GM12891 (cell line): ENCODE measurements at regions not wholly inside any gene's neighbourhood (a gene's known extent, or its start where the extent isn't known, plus 50 kb on each side); places are given as distances from the start of the nearest gene placed in this dataset.
"Not testable (repeated sequence)": the region's sequence is repeated elsewhere in the genome, so short reads cannot be mapped to it uniquely, and the experiment has no call there.

Experiments used
- DNase-seq: peaks from one replicate; pipeline ENCODE4 v3.0.0; 2011; ENCODE audit warnings: low spot score; ENCODE audit not compliant: insufficient read length
- FAIRE-seq: peaks from 2 replicates; lab custom pipeline; 2011; peaks lifted over from hg19 to GRCh38; lab: Jason Lieb, UNC

DNA sequence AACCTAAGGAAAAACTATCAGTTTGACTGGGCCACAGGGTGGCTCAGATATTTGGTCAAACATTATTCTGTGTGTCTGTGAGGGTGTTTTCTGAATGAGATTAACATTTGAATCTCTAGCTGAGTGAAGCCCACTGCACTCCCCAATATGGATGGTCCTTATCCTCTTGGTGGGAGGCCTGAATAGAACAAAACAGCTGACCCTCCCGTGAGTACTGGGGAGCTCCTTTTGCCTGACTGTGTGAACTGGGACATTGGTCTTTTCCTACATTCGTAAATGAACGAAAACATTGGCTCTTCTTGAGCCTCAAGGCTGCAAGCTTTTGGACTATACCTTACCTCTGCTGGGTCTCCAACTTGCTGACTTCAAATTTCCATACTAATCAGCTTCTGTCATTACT, 134.2 kb downstream of the SPATA31A6 start:
- not testable (repeated sequence) for FAIRE-seq, DNase-seq

DNA sequence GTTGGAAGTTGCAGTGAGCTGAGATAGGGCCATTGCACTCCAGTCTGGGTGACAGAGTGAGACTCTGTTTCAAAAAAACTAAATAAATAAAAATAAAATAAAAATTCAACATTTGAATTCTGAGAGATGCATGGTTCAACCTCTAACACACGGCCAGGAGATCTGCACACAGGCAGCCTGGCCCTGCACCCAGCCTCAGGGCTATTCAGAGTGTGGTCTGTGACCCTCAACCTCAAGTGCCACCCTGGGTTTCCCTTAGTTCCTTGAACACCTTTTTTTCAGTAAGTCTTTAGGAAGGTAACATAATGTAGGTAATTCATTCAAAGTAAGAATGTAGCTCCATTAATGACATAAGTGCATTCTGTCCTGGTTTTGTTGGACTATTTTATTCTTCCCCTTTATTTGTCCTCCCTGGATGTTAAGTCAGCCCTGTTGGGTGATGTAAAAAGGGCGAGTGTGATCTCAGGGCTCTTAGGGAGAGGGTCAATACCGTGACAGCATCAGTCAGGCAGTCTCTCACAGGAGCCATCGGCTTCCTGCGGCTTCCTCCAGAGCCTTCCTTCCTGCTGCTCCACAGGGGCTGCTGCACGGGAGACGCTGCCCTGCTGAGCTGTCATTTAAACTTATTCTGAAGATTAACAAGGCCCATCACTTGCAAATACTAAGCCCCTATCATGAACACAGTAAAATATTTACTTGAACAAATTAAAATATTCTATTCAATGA, 139.8 kb downstream of the SPATA31A6 start:
- FAIRE-seq, DNase-seq: not testable (repeated sequence)

DNA sequence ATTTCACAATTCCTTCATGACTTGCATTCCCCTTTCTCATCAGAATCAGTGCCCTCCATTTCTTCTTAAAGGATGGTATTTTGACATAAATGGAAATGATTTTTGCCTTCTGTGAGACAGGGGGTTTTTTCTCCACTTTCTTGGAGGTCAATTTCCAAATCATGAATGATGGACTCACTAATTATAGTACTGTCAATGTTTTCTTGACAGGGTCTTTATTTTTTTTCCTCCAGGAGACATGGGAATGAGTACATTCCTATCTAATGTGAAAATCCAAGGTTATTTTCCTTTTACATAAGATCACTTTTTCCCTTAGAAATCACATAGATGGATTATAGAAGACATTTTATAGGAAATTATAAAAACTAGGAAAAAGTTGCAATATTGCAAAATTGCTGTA, 141.7 kb downstream of the SPATA31A6 start:
- not testable (repeated sequence) for DNase-seq, FAIRE-seq

DNA sequence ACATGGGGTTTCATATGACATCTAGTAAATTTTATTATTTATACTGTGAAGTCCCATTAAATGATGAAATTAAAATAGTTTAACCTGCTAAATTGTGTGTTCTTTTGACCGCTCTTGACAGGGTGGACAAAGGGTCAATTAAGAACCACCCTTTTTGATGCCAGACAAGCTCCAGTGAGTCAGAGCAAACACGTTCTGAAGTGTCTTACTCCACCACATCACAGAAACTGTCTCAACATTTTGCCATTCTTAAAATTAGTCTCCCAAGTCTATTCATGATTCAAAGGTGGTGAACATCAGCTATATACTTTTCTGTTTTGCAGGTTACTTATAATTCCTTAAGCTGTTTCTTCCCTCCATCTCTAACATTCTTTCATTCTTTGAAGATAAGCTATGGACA, 142.1 kb downstream of the SPATA31A6 start:
- not testable (repeated sequence) for DNase-seq, FAIRE-seq

DNA sequence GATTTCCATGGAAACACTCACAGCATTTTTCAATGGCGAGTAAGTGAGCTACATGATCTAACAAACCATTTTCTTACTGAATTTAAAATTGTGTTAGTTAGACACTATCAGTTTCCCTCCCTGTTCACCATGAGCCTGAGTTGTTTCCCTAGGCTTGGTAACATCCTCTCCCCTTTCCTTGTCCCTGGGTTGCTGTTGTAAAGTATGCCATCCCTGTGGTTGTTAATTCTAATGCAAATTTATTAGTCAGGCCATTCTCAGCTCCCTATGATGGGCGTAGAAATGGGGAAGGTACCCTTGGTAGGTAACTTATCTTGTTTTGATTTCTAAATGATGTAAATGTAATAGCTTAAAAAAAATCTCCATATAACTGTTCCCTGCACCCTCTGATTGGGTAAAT, 143.0 kb downstream of the SPATA31A6 start:
- not testable (repeated sequence) for FAIRE-seq, DNase-seq

DNA sequence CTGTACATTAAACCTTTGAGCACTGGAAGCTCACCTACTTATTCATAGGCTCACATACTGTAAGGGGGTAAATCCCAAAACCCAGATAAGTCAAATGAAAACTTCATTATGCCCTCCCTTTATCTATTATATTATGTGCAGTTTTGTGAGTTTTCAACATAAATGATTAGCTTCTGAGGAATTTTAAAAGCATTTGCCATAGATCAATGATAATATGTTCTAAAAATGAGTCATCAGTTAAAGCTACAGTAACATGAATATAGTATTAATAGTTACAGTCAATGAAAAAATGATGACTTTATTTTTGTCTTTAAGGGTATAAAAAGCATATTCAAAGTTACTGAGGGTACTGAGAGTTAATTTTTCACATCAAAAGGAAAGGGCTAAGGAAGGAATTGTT, 151.9 kb downstream of the SPATA31A6 start:
- DNase-seq, FAIRE-seq: not testable (repeated sequence)

DNA sequence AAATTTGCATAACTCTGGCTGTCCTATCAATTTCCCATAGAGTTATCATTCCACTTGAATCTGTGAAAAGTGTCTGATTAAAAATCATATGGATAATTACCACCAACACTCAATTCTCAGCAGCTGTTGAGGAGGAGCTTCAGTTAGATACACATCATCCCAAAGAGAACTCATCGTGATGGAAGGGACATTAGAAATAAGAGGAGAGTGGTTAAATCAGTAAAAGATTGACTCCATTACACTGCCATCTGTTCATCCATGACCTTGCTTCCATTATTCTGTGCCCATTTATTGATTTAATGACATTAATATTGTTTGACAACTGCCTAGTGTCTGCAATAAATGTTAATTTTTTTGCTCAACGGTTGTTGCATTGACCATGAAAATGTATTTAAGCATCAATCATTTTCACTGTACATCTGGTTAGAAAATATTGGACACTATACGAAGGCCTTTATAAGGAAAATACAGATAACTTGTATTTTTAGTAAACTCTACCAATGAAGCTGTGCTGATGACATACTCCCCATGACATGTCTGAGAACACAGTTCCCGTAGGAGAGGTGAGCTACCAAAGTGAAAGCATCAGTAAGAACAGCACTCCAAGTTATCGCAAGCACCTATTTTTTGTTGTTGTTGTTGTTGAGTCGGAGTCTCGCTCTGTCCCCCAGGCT, 152.7 kb downstream of the SPATA31A6 start:
- not testable (repeated sequence) for DNase-seq, FAIRE-seq

DNA sequence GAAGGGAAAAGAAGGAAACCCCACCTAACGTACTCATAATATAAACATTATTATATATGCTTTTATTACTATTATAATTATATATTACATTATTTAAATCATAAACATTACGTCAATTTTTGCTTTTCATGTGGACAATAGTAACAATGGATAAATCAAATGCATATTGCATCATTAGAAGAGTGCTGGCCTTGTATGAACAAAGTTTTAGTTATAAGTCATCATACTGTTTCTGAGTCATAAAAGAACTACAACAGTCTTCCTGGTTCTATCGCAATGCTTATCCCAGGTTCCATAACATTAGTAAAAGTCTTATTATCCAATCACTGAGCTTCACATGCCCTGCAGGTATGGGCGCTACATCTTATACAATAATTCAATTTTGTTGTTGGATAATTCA, 154.8 kb downstream of the SPATA31A6 start:
- not testable (repeated sequence) for FAIRE-seq

DNA sequence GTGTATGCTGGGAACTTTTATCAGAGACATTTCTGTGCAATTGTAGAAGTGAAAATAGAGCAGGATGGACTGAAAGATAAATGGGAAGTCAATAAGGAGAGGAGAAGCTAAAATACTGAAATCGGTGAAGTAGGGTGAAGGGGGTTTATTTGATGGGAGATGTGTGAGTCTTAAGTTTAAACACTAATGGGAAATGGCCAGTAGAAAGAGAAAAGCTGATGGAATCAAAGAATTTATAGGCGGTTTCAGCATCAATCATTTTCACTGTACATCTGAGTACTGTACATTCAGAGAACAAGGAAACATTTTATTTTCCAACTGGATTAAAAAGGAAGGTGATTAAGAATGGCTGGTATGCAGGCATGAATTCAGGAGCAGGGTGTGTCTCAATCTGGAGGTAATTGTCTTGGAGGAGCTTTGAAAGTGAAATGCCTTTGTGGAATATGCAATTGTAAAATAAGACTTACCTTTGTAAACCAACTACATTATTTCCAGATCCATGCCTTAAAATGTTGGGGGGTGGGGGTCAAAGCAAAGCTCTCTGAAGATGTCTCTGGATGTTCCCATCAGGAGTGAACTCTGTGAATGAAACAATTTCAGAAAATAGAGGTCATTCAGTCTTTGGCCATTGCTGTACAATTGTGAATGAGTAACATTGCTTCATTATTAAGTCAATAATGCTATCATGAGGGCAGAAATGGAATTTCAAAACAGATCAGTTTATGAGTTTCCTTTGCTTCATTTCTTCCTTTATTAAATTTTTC, 156.4 kb downstream of the SPATA31A6 start:
- DNase-seq, FAIRE-seq: not testable (repeated sequence)

More for the DNA sequence above, 154.8 kb downstream of the SPATA31A6 start:
- not testable (repeated sequence) for DNase-seq

DNA sequence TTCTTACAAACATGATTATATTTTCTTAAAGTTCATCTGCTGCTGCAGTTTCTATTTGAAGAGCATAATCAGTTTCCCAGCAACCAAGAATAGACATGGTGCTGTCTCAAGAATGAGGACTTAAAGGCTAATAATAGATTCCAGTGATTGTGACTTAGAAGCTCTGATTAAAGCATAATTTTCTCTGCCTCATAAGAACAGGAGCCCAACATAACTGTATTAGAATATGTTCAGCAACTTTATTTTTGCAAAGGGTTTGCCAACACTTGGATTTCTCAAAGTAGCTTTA, 156.9 kb downstream of the SPATA31A6 start:
- not testable (repeated sequence) for FAIRE-seq, DNase-seq

DNA sequence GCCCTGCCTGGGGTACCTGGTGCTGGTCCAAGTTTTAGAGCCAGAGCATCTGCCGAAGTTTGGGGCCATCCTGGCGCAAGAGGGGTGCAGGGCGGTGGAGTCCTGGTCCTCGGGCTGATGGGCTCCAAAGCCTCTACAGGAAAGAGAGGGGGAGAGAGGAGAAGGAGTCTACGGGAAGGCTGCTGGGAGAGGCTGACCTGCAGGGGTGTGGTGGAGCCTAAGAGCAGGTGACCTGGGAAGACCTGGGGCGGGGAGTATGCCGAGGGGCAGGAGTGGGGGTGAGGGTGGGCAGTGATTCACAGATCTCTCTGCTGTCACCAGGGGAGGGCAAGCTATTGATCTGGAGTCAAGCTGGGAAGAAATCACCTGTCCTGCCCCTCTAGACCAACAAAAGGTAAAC, 158.4 kb downstream of the SPATA31A6 start:
- not testable (repeated sequence) for FAIRE-seq, DNase-seq

DNA sequence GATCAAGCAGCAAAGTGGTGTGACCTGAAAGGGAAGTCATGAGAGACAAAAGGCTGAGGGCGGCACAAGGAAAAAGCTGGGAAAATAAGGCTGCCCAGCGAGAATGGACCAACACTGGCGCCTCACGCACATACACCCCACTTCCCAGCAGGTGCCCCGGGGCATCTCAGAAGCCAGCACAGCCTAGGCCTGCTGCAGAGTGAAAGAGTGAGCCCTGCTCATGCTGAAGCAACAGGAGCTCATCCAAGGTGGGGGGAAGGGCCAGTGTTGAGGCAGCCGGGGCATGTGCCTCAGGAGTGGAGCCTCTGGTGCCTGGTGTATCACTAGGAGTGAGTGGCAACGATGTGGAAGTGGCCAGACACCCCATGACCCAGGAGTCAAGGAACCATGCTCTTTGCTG, 158.8 kb downstream of the SPATA31A6 start:
- DNase-seq, FAIRE-seq: not testable (repeated sequence)

DNA sequence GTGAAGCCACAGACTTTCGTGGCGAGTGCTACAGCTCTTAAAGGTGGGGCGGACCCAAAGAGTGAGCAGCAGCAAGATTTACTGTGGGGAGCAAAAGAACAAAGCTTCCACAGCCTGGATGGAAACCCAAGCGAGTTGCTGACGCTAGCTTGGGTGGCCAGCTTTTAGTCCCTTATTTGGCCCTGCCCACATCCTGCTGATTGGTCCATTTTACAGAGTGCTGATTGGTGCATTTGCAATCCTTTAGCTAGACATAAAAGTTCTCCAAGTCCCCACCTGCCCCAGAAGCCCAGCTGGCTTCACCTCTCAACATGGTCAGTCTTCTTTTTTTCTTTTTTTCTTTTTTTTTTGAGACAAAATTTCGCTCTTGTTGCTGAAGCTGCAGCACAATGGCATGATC, 161.0 kb downstream of the SPATA31A6 start:
- FAIRE-seq: not testable (repeated sequence)

DNA sequence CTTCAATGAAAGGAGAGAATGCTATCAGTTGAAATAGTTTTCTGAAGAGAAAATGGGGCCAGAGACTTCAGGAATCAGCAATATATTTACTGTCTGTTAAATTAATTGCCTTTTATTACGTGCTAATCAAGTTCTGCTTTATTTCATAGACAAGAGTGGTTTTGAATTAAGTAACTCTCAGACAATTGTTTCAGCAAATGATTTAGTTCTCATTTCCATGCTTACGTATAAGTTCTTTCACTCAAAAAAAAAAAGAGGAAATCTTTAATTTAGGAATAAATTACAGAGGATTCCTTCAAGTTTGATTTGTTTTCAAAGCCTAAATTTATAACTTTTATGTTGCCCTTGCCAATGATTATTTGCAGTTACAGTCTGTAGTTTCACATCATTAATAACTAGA, 163.5 kb downstream of the SPATA31A6 start:
- not testable (repeated sequence) for DNase-seq, FAIRE-seq

More for the DNA sequence above, 161.0 kb downstream of the SPATA31A6 start:
- not testable (repeated sequence) for DNase-seq

DNA sequence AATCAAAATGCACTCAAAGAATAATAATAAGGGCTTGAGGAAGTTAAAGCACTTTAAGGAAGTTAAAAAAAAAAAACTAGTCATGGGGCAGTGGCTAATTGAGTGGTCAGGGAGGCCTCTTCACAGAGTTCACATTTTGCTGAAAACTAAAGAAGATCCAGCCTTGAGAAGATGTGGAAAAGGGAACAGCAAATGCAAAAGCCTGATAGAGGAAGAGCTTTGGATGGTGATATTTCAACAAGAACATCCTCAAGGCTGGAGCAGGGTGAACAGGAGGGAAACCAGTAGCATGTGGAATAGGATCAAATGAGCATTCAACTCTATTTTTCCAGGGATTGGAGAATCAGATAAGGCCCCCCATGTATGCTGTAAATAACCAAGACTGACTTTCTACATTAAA, 165.7 kb downstream of the SPATA31A6 start:
- DNase-seq, FAIRE-seq: not testable (repeated sequence)

DNA sequence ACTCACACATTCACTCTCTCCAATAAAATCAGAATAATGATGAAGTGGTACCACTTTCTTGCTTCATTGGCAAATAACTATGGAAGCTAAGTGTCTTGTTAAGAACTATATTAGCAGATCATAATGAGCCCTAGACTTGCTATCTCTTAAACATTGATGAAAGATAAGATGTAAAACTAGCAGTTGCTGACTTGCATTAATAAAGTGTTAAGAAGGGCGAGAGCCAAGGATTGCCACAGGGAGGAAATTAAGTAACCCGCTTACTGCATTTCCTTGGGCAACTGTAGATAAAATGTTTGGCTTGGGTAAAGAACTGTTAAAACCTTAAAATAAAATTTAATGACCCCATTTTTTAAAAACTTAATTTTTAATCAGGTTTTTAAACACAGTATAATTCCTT, 167.0 kb downstream of the SPATA31A6 start:
- DNase-seq, FAIRE-seq: not testable (repeated sequence)

DNA sequence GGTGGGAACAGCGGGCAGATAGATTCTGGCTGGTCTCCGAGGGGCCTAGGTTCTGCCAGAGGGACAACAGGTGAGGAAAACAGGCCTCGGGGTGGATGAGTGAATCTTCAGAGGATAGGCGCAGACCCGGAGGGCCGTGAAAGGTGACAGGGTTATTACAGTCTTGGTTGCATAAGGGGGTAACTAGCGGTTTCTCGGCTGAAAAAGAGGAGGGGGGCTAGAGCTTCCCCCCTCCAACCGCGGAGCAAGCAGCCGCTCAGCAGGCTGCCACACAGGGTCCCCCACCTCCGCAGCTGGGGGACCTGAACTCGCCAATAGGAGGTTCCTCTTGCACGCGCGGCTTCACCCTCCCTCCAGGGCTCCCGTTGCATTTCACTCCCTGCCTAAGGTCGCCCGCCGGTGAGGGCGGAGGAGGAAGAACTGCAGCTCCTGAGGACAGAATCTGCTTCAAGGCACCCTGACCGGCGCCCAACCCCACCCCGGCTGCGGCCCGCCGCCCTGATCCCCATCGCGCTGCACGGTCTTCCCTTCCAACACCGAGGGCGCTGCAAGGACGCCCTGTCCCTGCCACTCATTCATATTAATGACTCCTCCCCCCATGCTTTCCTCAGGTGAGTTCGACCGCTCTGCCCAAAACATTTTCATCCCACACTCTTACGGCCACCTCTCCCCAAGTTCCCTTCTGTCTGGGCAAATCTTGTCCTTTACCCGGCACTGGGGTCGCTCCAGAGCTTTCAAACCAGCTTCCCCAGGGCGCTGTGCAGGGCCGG, 174.3 kb downstream of the SPATA31A6 start:
- DNase-seq, FAIRE-seq: not testable (repeated sequence)

DNA sequence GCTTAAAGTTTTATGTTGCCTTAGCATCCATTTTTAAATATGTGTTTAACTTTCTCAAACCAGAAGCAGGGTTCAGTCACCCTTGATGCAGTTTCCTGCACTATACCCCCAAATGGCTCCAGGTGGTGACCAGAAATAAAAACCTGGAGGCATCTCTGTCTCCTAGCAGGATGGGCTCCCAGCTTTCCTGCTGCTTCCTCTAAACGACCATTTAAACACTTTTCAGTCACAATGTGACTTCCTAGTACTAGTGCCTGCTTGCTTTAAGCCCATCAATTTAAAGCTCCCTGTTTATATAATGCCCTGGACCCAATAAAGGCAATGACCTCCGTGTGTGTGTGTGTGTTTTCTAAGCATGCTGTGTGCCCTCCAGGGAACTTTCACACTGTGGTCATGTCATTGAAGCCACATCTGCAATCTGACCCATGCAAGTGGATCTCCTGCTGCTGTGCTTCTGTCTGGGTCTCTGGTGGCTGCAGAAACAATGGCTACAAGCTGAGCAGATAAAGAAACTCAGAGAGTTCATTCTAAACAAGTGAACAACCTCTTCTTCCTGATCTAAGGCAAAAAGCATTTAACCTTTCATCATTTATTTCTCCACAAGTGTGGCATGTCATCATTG, 175.3 kb downstream of the SPATA31A6 start:
- DNase-seq, FAIRE-seq: not testable (repeated sequence)
